Right lobe of liver (tissue), 6 donors: ENCODE measurements at regions not wholly inside any gene's neighbourhood (a gene's known extent, or its start where the extent isn't known, plus 50 kb on each side); places are given as distances from the start of the nearest gene placed in this dataset.

Source experiments
- ATAC-seq, 4 donors: fragments of 200-7000 bp; cut with Tn5 transposase; one replicate each; pipeline ENCODE4 v1.9.1; 2020; ENCODE audit warnings: mild to moderate bottlenecking in 4 of 4, moderate library complexity in 4 of 4
- DNase-seq, 3 donors: peaks; one replicate each; pipeline ENCODE4 v3.0.0-alpha.2; 2020
- H3K27ac ChIP-seq, 3 donors: fragments of 200-600 bp; one replicate each; pipeline ENCODE4 v1.8.0; 2022
- H3K27me3 ChIP-seq, 2 donors: fragments of 200-600 bp; one replicate each; pipeline ENCODE4 v1.8.0; 2022
- H3K36me3 ChIP-seq, 4 donors: fragments of 200-600 bp; sonication (generic) in 1 of 4; one replicate each; pipeline versions ENCODE4 v1.5.1 to v1.8.0; 2017 to 2022; ENCODE audit warnings: control low read depth in 1 of 4
- H3K4me1 ChIP-seq, 4 donors: fragments of 200-600 bp; sonication (generic) in 1 of 4; one replicate each; pipeline versions ENCODE4 v1.5.1 to v1.8.0; 2017 to 2022; ENCODE audit warnings: control low read depth in 1 of 4
- H3K4me3 ChIP-seq, 3 donors: fragments of 200-600 bp; one replicate each; pipeline ENCODE4 v1.8.0; 2022
- H3K9me3 ChIP-seq, 4 donors: fragments of 200-600 bp; sonication (generic) in 1 of 4; one replicate each; pipeline versions ENCODE4 v1.5.1 to v1.8.0; 2017 to 2022; ENCODE audit warnings: control low read depth in 1 of 4
- CTCF ChIP-seq, 4 donors: fragments of 200-600 bp in 3 of 4; fragments of 450-650 bp in 1 of 4; IDR thresholded peaks; one replicate each; pipeline versions ENCODE4 v1.5.1 to v1.8.0; 2016 to 2022; ENCODE audit warnings: antibody characterized with exemption in 4 of 4, mild to moderate bottlenecking in 2 of 4
- POLR2A ChIP-seq: fragments of 450-650 bp; IDR thresholded peaks from one replicate; pipeline ENCODE4 v1.6.1; 2017; ENCODE audit warnings: antibody characterized with exemption, mild to moderate bottlenecking
- WGBS: methylation state at CpG from one replicate; pipeline ENCODE4 v1.1.6; 2018; ENCODE audit warnings: low coverage, low lambda C conversion rate; ENCODE audit not compliant: insufficient coverage; ENCODE audit errors: missing lambda C conversion rate; 5-methylcytosine and 5-hydroxymethylcytosine counted together
- intact Hi-C, 2 donors: fragments of 100-400 bp; cut with DNase I; formaldehyde crosslinking; loops; one replicate each; pipeline versions ENCODE4 v1.11.2 to v1.14.1; 2022
- donor health status: DM: no; HTN: yes; CAD: no.
- donor health status: DM: no; HTN: no; CAD: no.
- donor health status: DM: no; HTN: no; CAD: no.
- donor health status: DM: no; HTN: yes; CAD: no.
- donor health status: DM: no; HTN: yes; CAD: no.

- DNase-seq (no peak), ATAC-seq (no peak)
- WGBS: 73% methylated on average over 1 of the region's 1 CpG
- Histone ChIP-seq H3K9me3 (no peaks in the 10 kb centered on the region), H3K27ac (no peak overlapping the region), H3K4me3 (no peak overlapping the region), H3K4me1 (no peaks in the 10 kb centered on the region), H3K27me3 (no peaks in the 10 kb centered on the region), H3K36me3 (no peaks in the 10 kb centered on the region)
- TF ChIP-seq CTCF (IDR thresholded peaks at IDR 0.05) (no peak), POLR2A (no peak)
- intact Hi-C loops: no loop called here
These were observed 241.4 kb downstream of the ETNK1 start for GRCh38 chr12:22866406-22866805.

- TF ChIP-seq POLR2A: no peak
- TF ChIP-seq CTCF (IDR thresholded peaks at IDR 0.05): no peak
- DNase-seq (no peak), ATAC-seq (no peak)
- Histone ChIP-seq H3K9me3 (no peaks in the 10 kb centered on the region), H3K36me3 (no peaks in the 10 kb centered on the region), H3K27me3 (no peaks in the 10 kb centered on the region), H3K4me3 (no peak overlapping the region), H3K27ac (no peak overlapping the region), H3K4me1 (no peaks in the 10 kb centered on the region)
- intact Hi-C loops: no loop called here
- WGBS: 81% methylated on average over 6 of the region's 8 CpGs
These were observed 249.2 kb downstream of the ETNK1 start for GRCh38 chr12:22874151-22874550.

- TF ChIP-seq POLR2A: no peak
- no peak for TF ChIP-seq CTCF (IDR thresholded peaks at IDR 0.05)
- intact Hi-C loops: no loop called here
- no peak overlapping the region for H3K27ac ChIP-seq
- no peaks in the 10 kb centered on the region for H3K36me3 ChIP-seq
- no peak overlapping the region for H3K4me3 ChIP-seq
- H3K27me3 ChIP-seq: no peaks in the 10 kb centered on the region
- H3K9me3 ChIP-seq: no peaks in the 10 kb centered on the region
- DNase-seq: no peak
- no peaks in the 10 kb centered on the region for H3K4me1 ChIP-seq
- no peak for ATAC-seq
- WGBS: no CpG with 5 or more reads among the region's 5 CpGs
These were observed 251.3 kb downstream of the ETNK1 start for GRCh38 chr12:22876262-22876661.

GRCh38 chr12:22879203-22879602 is 254.2 kb downstream of the ETNK1 start:
- H3K9me3 ChIP-seq: no peaks in the 10 kb centered on the region
- no peaks in the 10 kb centered on the region for H3K27me3 ChIP-seq
- no peaks in the 10 kb centered on the region for H3K4me1 ChIP-seq
- H3K36me3 ChIP-seq: no peaks in the 10 kb centered on the region
- WGBS: 40% methylated on average over 1 of the region's 1 CpG
- no peak for ATAC-seq
- TF ChIP-seq CTCF (IDR thresholded peaks at IDR 0.05) (no peak), POLR2A (no peak)
- no peak overlapping the region for H3K4me3 ChIP-seq
- no peak overlapping the region for H3K27ac ChIP-seq
- DNase-seq: no peak
- intact Hi-C loops: no loop called here

- H3K27ac ChIP-seq: no peak overlapping the region
- TF ChIP-seq POLR2A (no peak), CTCF (IDR thresholded peaks at IDR 0.05) (no peak)
- ATAC-seq (no peak), DNase-seq (no peak)
- intact Hi-C loops: no loop called here
- no peak overlapping the region for H3K4me3 ChIP-seq
- no peaks in the 10 kb centered on the region for H3K4me1 ChIP-seq
- no peaks in the 10 kb centered on the region for H3K9me3 ChIP-seq
- H3K36me3 ChIP-seq: no peaks in the 10 kb centered on the region
- H3K27me3 ChIP-seq: no peaks in the 10 kb centered on the region
These were observed 255.4 kb downstream of the ETNK1 start for GRCh38 chr12:22880331-22880730.
